ENCODE measurements at regions not wholly inside any gene's neighbourhood (a gene's known extent, or its start where the extent isn't known, plus 50 kb on each side); places are given as distances from the start of the nearest gene placed in this dataset.

GRCh38 chr9:19510907-19511306 is 102.1 kb downstream of the ACER2 start:
- H3K36me3 ChIP-seq (ENCODE audit: control insufficient read depth in 1 of 2, insufficient read depth in 2 of 2, low read length in 2 of 2) = no peaks in the 10 kb centered on the region
- H3K27me3 ChIP-seq (ENCODE audit: low read depth, low read length) = no peaks in the 10 kb centered on the region
- no peak overlapping the region for H3K4me3 ChIP-seq (ENCODE audit: low read depth in 1 of 2, low read length in 2 of 2)
- H3K9me3 ChIP-seq (ENCODE audit: control insufficient read depth in 1 of 2, low read length in 2 of 2) = no peaks in the 10 kb centered on the region
- no peaks in the 10 kb centered on the region for H3K4me1 ChIP-seq (ENCODE audit: control insufficient read depth in 1 of 2, insufficient read depth in 2 of 2, low read length in 2 of 2)
- no peak overlapping the region for H3K27ac ChIP-seq (ENCODE audit: low read length)

Data from muscle layer of duodenum (tissue), 2 donors.